NCI-H2227 treated with DMSO at 0.1 percent for 48 hours (cell line): ENCODE measurements at regions not wholly inside any gene's neighbourhood (a gene's known extent, or its start where the extent isn't known, plus 50 kb on each side); places are given as distances from the start of the nearest gene placed in this dataset.
"Not testable (repeated sequence)": the region's sequence is repeated elsewhere in the genome, so short reads cannot be mapped to it uniquely, and the experiment has no call there.

Experiments
- DNase-seq: peaks from one replicate; lab custom pipeline; 2025; lab: John Stamatoyannopoulos, UW

DNA sequence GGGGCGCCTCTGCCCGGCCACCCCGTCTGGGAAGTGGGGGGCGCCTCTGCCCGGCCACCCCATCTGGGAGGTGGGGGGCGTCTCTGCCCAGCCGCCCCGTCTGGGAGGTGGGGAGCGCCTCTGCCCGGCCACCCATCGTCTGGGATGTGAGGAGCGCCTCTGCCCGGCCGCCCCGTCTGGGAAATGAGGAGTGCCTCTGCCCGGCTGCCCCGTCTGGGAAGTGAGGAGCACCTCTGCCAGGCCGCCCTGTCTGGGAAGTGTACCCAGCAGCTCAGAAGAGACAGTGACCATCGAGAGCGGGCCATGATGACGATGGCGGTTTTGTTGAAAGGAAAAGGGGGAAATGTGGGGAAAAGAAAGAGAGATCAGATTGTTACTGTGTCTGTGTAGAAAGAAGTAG, 249.2 kb upstream of the USP15 start:
- not testable (repeated sequence) for DNase-seq

GRCh38 chr12:62014330-62014729, 245.9 kb upstream of the USP15 start:
- DNase-seq: no peak

DNA sequence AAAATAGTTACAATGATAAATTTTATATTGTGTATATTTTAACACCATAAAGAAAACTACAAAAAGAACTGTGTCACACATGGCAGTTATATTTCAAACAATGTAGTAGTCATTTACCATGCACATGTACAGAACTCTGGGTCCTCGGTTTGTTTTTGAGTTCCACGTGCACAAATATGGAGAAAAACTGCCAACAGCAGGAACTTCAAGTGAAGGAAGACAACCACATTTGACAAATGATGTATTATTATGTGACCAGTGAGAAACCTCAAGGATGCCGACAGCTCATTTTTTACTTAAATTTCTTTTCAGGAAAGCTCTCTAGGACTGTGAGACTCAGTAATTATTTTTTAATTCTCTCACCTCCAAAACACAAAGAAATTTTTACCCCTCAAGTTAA, 244.2 kb upstream of the USP15 start:
- DNase-seq: no peak

DNA sequence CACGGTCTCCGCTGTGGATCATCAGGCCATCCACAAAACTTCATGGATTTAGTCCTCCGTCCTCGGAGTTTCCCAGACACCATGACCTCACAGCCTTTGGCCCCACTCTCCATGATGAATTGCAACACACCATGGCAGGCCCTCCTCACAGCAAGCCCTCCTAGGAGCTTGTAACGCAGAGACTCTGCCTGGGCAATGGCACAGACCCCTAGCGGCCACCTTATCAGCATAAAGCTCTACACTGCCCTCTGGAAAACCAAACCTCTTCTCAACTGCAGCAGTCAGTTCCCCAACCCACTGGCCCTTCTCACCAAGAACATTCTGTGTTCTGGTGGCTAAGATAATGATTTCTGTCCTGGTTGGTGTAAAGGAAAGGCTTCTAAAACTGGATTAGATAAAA, 238.4 kb upstream of the USP15 start:
- DNase-seq: no peak

DNA sequence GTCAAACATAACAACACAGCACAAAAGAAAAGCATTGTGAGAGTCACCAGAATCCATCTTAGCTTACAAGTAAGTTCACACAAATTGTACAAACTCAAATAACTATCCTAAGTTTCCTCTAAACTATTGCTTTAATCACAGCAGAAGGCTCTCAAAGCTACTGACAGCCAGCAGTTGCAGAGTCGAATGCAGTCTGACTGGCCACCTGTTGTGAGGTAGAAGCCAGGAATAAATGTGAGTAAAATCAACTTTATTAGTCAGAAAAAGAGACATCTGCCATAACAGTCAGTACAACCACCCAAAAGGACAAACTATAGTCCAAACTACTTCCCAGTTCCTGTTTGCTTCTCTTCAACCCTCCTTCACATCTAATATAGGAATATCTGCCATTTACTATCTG, 231.7 kb upstream of the USP15 start:
- no peak for DNase-seq

- DNase-seq: no peak
Measured at GRCh38 chr12:62032870-62033269, 227.3 kb upstream of the USP15 start.

DNA sequence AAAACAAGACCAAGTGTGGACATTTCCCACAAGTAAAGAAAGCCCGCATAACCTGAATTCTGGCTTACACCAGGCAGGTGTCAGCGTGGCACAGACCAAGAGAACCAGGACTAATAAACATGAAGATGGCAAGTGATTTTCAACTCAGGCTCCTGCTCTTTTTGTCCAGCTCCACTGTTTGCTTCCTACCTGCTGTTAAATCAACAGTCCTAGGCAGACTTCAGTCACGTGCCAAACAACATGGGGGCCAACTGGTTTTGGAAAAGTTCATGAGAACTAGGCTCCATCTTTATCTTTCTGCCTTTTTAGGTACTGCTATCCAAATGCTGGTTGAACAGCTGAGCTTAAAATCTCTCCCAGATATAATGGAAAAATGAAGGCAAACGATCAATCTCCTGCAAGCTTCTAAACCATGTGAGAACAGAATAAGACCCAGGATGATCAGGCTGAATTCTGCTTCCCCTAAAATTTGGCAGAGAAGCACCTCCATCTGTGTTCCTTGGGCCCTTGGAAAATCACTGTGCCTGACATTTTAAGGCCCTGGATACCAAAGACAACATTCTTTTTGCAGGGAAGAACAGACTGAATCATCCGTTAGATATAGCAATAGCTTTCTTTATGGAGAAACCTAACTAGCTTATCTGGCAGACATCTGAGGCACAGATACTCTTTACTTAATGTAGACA, 215.6 kb upstream of the USP15 start:
- no peak for DNase-seq

- DNase-seq: no peak
Measured at GRCh38 chr12:62045211-62045610, 215.0 kb upstream of the USP15 start.

DNA sequence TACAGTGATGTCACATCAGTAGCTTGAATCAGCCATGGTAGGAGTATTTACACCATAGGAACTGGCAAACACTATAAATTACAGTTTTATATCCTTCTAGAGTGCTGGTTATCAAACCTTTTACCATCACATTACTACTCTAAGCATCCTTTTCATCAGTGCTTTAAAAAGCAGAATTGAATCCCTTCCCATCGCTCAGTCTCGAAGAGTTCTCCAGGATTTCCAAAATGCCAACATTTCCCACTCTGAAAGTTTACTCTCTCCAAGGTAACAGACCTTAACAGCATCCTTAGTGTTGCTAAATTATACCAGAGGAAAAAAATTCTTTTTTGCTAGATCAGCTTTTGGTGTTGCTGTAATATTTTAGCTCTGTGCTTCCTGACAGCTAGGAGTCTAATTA, 209.4 kb upstream of the USP15 start:
- DNase-seq: no peak

- DNase-seq: no peak
Measured at GRCh38 chr12:62069976-62070375, 190.2 kb upstream of the USP15 start.

GRCh38 chr12:62073236-62073635, 187.0 kb upstream of the USP15 start:
- DNase-seq: not testable (repeated sequence)

GRCh38 chr12:62075870-62076269, 184.3 kb upstream of the USP15 start:
- no peak for DNase-seq

- DNase-seq: no peak
Measured at GRCh38 chr12:62078020-62078419, 182.2 kb upstream of the USP15 start.

- DNase-seq: no peak
Measured at GRCh38 chr12:62082448-62082847, 177.8 kb upstream of the USP15 start.

- no peak for DNase-seq
Measured at GRCh38 chr12:62098132-62098531, 162.1 kb upstream of the USP15 start.

GRCh38 chr12:62103748-62104147, 156.5 kb upstream of the USP15 start:
- DNase-seq: no peak

- DNase-seq: no peak
Measured at GRCh38 chr12:62106547-62107185, 153.5 kb upstream of the USP15 start.

DNA sequence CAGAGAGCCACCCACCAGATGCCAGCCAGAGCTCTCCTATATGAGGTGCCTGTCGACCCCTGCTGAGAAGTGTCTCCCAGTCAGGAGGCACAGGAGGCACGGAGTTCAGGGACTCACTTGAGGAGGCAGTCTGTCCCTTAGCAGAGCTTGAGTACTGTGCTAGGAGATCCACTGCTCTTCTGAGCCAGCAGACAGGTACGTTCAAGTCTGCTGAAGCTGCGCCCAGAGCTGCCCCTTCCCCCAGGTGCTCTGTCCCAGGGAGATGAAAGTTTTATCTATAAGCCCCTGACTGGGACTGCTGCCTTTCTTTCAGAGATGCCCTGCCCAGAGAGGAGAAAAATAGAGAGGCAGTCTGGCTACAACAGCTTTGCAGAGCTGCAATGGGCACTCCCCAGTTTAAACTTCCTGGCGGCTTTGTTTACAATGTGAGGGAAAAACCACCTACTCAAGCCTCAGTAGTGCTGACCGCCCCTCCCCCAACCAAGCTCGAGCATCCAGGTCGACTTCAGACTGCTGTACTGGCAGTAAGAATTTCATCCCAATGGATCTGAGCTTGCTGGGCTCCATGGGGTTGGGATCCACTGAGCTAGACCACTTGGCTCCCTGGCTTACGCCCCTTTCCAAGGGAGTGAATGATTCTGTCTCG, 146.7 kb upstream of the USP15 start:
- no peak for DNase-seq

- DNase-seq: no peak
Measured at GRCh38 chr12:62116986-62117385, 143.2 kb upstream of the USP15 start.

- DNase-seq: no peak
Measured at GRCh38 chr12:62123721-62124203, 136.4 kb upstream of the USP15 start.

- no peak for DNase-seq
Measured at GRCh38 chr12:62127516-62127915, 132.7 kb upstream of the USP15 start.

DNA sequence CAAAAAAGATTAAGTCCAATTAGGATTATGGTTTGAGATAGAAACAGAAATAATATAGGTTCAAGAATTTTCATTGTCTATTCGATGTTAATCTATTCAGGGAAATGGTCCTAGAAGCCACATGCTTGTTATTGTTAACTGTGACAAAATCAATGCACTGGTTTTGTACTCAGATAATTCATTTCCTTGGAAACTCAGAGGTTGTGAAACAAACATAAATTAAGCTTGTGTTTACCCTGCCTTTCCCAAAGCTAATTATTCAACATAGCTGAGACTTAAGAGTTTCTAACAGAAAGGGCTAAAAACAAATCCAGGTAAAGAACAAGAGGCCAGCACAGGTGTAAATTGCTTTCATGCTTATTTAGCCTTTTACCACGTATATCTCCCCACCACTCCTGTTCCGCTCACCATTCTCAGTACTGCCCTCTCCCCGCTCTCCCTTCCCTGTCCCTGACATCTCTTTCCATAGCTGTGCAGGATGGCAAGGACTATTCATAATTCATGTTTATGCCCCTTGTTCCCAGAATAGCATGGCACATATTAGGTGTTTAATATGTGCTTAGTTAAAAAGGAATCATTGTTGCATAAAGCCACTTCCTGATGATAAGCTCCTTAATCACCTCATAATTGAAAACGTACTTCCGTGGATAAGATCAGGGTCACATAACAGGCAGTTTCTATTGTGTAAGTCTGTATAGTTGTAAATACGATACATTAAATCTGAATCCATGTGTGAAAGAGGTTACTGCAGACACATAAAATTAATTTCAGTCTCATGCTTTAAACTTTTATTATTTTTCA, 131.8 kb upstream of the USP15 start:
- no peak for DNase-seq

DNA sequence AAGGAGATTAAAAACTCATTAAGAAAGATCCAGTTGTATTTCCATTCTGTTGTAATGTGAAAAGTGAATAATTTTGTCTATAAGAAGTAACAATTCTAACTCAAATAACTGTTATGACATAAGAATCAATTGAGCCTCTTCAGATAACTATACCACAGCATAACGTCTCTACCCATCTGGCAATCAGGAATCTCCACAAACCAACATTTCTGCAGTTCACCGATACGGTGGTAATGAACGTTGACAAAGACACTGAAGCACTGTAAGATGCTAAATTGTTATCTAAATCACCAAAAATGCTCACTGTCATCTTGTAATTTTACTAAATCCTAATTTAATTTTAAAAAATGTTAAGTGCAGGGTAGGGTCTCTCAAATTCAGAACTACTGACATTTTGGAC, 130.9 kb upstream of the USP15 start:
- no peak for DNase-seq
